ENCODE measurements at regions not wholly inside any gene's neighbourhood (a gene's known extent, or its start where the extent isn't known, plus 50 kb on each side); places are given as distances from the start of the nearest gene placed in this dataset.

GRCh38 chr10:124220971-124221355, 127.6 kb upstream of the CHST15 start:
- FAIRE-seq (no peak), DNase-seq (ENCODE audit: insufficient read length, low spot score) (no peak)
- TF ChIP-seq CTCF (IDR thresholded peaks at IDR 0.05; ENCODE audit: insufficient read depth, missing control alignments): no peak

DNA sequence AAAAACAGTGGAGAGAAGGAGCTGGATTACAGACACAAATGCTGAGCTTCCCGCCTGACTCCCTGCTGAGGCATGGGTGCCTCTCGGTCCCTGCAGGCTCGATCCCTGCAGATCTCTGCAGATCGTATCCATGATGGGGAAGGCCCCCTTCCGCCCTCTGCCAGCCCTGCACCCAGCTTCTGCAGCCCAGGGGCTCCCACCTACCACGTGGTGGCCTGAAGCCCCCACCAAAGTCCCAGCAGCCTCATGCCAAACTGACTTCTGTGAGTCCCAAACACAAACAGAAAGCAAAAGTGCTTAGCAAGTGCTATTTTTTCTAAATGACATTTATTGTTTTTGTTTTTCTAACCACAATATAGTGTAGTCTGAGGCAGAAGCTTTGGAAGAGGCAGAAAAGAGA, 127.1 kb upstream of the CHST15 start:
- FAIRE-seq: no peak
- no peak for DNase-seq (ENCODE audit: insufficient read length, low spot score)
- TF ChIP-seq CTCF (IDR thresholded peaks at IDR 0.05; ENCODE audit: insufficient read depth, missing control alignments): no peak

GRCh38 chr10:124219655-124220054, 126.3 kb upstream of the CHST15 start:
- FAIRE-seq (no peak), DNase-seq (ENCODE audit: insufficient read length, low spot score) (no peak)
- no peak for TF ChIP-seq CTCF (IDR thresholded peaks at IDR 0.05; ENCODE audit: insufficient read depth, missing control alignments)

GRCh38 chr10:124219062-124219461, 125.7 kb upstream of the CHST15 start:
- DNase-seq (ENCODE audit: insufficient read length, low spot score) (no peak), FAIRE-seq (no peak)
- TF ChIP-seq CTCF (IDR thresholded peaks at IDR 0.05; ENCODE audit: insufficient read depth, missing control alignments): no peak

GRCh38 chr10:124217906-124218804, 124.8 kb upstream of the CHST15 start:
- DNase-seq (ENCODE audit: insufficient read length, low spot score) (no peak), FAIRE-seq (no peak)
- TF ChIP-seq CTCF (IDR thresholded peaks at IDR 0.05; ENCODE audit: insufficient read depth, missing control alignments): no peak

DNA sequence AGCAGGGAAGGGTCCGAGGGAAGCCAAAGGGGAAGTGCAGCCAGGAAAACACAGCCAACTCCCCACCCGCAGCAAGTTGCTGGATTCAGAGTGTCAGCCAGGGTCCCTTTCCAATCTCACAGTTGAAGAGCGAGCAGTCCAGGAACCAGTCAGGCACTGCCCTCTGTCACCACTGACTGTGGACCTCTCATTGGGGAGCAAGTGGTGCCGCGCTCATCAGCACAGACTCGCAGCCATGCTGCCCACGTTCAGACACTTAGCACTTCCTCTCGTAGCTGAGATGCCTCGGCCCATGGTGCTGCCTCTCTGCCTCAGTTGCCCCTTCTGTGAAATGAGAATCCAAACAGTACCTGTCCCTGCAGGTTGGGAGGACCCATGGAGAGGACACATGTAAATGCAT, 123.6 kb upstream of the CHST15 start:
- TF ChIP-seq CTCF (IDR thresholded peaks at IDR 0.05; ENCODE audit: insufficient read depth, missing control alignments): no peak
- FAIRE-seq: no peak
- no peak for DNase-seq (ENCODE audit: insufficient read length, low spot score)

Data from D721Med (cell line).